IPS-20b (cell line): ENCODE measurements at regions not wholly inside any gene's neighbourhood (a gene's known extent, or its start where the extent isn't known, plus 50 kb on each side); places are given as distances from the start of the nearest gene placed in this dataset.

Experiments used
- H3K27ac ChIP-seq: one replicate; pipeline ENCODE4 v1.5.1; 2013; ENCODE audit warnings: low read length
- H3K27me3 ChIP-seq: 2 replicates; pipeline ENCODE4 v1.6.1; 2013; ENCODE audit warnings: mild to moderate bottlenecking, low read length, inconsistent platforms; ENCODE audit not compliant: insufficient read depth
- H3K36me3 ChIP-seq: 2 replicates; pipeline ENCODE4 v1.6.1; 2013; ENCODE audit warnings: low read depth, mild to moderate bottlenecking, inconsistent platforms, low read length, moderate library complexity; ENCODE audit not compliant: insufficient read depth
- H3K4me1 ChIP-seq: 2 replicates; pipeline ENCODE4 v1.6.1; 2013; ENCODE audit warnings: mild to moderate bottlenecking, control low read depth, inconsistent platforms, low read length, moderate library complexity; ENCODE audit not compliant: insufficient read depth
- H3K4me3 ChIP-seq: 2 replicates; pipeline ENCODE4 v1.5.1; 2013; ENCODE audit warnings: mild to moderate bottlenecking, low read length, inconsistent platforms
- H3K9ac ChIP-seq: 2 replicates; pipeline ENCODE4 v1.6.1; 2013; ENCODE audit warnings: low read depth, mild to moderate bottlenecking, inconsistent platforms, low read length, moderate library complexity
- H3K9me3 ChIP-seq: 2 replicates; pipeline ENCODE4 v1.6.1; 2013; ENCODE audit warnings: mild to moderate bottlenecking, low read depth, low read length, inconsistent platforms; ENCODE audit not compliant: insufficient read depth

GRCh38 chr4:71231129-71232055 is 107.4 kb upstream of the SLC4A4 start:
- Histone ChIP-seq H3K27ac (no peak overlapping the region), H3K9me3 (no peaks in the 10 kb centered on the region), H3K27me3 (no peaks in the 10 kb centered on the region), H3K4me3 (no peak overlapping the region), H3K4me1 (peaks cover 17% of the 10 kb centered on the region), H3K36me3 (no peaks in the 10 kb centered on the region), H3K9ac (no peak overlapping the region)

DNA sequence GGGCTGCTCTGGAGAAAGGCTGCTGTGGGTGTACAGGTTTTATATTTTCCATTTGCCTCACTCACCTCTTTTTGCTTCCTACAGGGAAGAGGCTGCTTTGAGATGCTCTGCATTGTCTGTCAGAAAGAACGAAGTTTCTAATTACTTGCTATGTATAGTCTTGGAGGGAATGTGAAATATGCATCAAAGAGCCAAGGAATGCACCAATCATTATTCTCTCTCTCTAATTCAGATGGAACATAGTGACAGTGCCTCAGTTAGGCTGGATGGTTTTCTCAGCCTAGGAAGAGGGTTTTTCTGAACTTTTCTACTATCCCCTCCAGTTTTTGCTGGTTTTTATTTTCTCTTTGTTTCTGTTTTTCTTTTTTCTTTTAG is 106.8 kb upstream of the SLC4A4 start:
- Histone ChIP-seq H3K27ac (no peak overlapping the region), H3K9ac (no peak overlapping the region), H3K4me3 (no peak overlapping the region), H3K36me3 (no peaks in the 10 kb centered on the region), H3K27me3 (no peaks in the 10 kb centered on the region), H3K9me3 (no peaks in the 10 kb centered on the region), H3K4me1 (peaks cover 17% of the 10 kb centered on the region)

GRCh38 chr4:71232846-71233245 is 106.0 kb upstream of the SLC4A4 start:
- H3K4me3 ChIP-seq = no peak overlapping the region
- no peak overlapping the region for H3K27ac ChIP-seq
- no peak overlapping the region for H3K9ac ChIP-seq
- H3K27me3 ChIP-seq = no peaks in the 10 kb centered on the region
- peaks cover 17% of the 10 kb centered on the region for H3K4me1 ChIP-seq
- H3K36me3 ChIP-seq = no peaks in the 10 kb centered on the region
- no peaks in the 10 kb centered on the region for H3K9me3 ChIP-seq

DNA sequence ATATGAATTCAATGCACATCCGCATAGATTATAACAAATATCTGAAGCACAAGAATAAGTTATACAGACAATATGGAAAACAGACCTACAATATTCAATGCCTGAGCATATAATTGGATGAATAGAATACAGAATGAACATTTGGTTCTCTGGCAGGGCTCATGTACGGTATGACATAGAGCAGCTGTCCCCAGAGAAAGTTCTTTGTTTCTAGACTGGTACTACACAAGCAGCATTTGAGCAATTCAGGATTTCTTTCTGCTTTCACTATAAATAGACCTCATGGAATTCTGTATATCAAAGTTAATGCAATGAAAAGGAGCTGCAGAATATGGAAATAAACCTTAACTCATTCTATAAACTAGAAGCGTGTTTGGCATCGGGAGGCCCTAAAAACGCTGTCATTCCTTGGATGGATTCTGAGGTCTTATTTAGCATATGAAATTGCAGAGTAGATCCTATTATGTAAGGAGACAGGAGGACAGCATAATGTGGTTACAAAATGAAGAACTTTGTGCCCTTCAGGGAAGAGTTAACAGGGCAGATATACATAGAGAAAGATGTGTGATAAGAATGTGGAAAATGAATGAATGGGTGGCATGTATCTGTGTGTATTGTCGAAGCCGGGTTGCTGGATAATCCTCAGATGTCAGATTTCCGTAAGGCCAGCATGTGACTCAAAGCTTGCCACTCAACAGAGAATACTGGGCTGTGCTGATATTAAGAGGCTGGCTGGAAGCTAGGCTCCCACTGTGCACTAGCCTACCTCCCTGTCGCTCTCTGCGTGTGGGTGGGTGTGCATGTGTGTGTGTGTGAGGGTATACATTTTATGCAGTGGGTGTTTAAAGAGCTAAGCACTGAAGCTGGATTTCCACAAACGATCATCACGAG is 103.3 kb upstream of the SLC4A4 start:
- no peaks in the 10 kb centered on the region for H3K36me3 ChIP-seq
- no peak overlapping the region for H3K27ac ChIP-seq
- H3K27me3 ChIP-seq = no peaks in the 10 kb centered on the region
- H3K9me3 ChIP-seq = no peaks in the 10 kb centered on the region
- no peak overlapping the region for H3K9ac ChIP-seq
- peaks cover 17% of the 10 kb centered on the region for H3K4me1 ChIP-seq
- H3K4me3 ChIP-seq = no peak overlapping the region

GRCh38 chr4:71236226-71236625 is 102.6 kb upstream of the SLC4A4 start:
- Histone ChIP-seq H3K27ac (no peak overlapping the region), H3K4me1 (peaks cover 17% of the 10 kb centered on the region), H3K27me3 (no peaks in the 10 kb centered on the region), H3K4me3 (no peak overlapping the region), H3K36me3 (no peaks in the 10 kb centered on the region), H3K9ac (no peak overlapping the region), H3K9me3 (no peaks in the 10 kb centered on the region)

DNA sequence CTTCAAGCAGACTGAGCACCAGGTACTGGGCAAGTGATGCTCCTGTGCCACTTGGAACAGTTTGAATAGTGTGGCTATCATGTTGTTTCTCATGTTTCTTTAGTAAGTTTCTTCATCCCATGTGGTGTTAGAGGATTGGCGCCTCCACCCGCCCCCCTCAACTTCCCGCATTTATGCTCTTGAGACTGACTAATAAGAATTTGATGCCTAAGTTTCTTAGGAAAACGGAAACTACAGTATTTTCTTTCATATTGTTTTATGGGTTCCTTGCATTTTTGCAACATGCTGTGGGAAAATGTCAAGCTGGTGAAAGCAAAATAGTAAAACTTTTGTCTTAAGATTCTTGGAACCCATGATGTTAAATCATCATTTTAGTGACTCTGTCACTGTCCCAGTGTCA is 101.2 kb upstream of the SLC4A4 start:
- peaks cover 4% of the 10 kb centered on the region; the same call in 1 of the 2 replicates for H3K4me1 ChIP-seq
- H3K9ac ChIP-seq = no peak overlapping the region
- H3K4me3 ChIP-seq = no peak overlapping the region
- H3K36me3 ChIP-seq = no peaks in the 10 kb centered on the region
- no peak overlapping the region for H3K27ac ChIP-seq
- no peaks in the 10 kb centered on the region for H3K9me3 ChIP-seq
- no peaks in the 10 kb centered on the region for H3K27me3 ChIP-seq

GRCh38 chr4:71239365-71239764 is 99.5 kb upstream of the SLC4A4 start:
- H3K27me3 ChIP-seq = no peaks in the 10 kb centered on the region
- H3K36me3 ChIP-seq = no peaks in the 10 kb centered on the region
- no peak overlapping the region for H3K4me3 ChIP-seq
- no peak overlapping the region for H3K9ac ChIP-seq
- H3K4me1 ChIP-seq = peaks cover 4% of the 10 kb centered on the region; the same call in 1 of the 2 replicates
- H3K27ac ChIP-seq = no peak overlapping the region
- H3K9me3 ChIP-seq = no peaks in the 10 kb centered on the region

GRCh38 chr4:71240094-71240493 is 98.7 kb upstream of the SLC4A4 start:
- Histone ChIP-seq H3K9ac (no peak overlapping the region), H3K4me1 (peaks cover 4% of the 10 kb centered on the region; the same call in 1 of the 2 replicates), H3K4me3 (no peak overlapping the region), H3K9me3 (no peaks in the 10 kb centered on the region), H3K36me3 (no peaks in the 10 kb centered on the region), H3K27ac (no peak overlapping the region), H3K27me3 (no peaks in the 10 kb centered on the region)

- Histone ChIP-seq H3K4me1 (no peaks in the 10 kb centered on the region), H3K27me3 (no peaks in the 10 kb centered on the region), H3K36me3 (no peaks in the 10 kb centered on the region), H3K9me3 (no peaks in the 10 kb centered on the region), H3K27ac (no peak overlapping the region), H3K4me3 (no peak overlapping the region), H3K9ac (no peak overlapping the region)
These were observed 97.1 kb upstream of the SLC4A4 start for GRCh38 chr4:71241501-71242288.

- Histone ChIP-seq H3K36me3 (no peaks in the 10 kb centered on the region), H3K9ac (no peak overlapping the region), H3K27ac (no peak overlapping the region), H3K4me1 (no peaks in the 10 kb centered on the region), H3K9me3 (no peaks in the 10 kb centered on the region), H3K4me3 (no peak overlapping the region), H3K27me3 (no peaks in the 10 kb centered on the region)
These were observed 95.6 kb upstream of the SLC4A4 start for GRCh38 chr4:71243091-71243833.

DNA sequence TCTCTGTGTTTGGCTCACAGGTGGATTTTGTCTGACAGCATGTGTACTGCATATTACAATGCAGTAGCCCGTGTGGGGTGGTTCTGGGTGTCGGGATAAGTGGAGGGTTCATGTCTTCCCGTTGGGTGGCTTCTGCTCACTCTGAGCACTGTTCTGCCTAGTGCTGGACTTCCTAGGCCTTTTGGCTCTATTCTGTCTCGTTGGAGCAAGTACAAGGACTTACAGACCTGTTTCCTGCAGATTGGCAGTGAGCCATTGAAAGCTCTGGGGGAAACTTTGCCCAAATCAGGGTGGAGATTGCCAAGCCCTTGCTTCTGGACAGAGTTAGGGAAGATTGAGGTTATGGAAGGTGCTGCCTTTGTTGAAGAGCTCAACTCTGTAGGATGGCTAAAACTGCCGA is 91.1 kb upstream of the SLC4A4 start:
- H3K9ac ChIP-seq = no peak overlapping the region
- no peaks in the 10 kb centered on the region for H3K9me3 ChIP-seq
- H3K27ac ChIP-seq = no peak overlapping the region
- H3K4me3 ChIP-seq = no peak overlapping the region
- no peaks in the 10 kb centered on the region for H3K4me1 ChIP-seq
- no peaks in the 10 kb centered on the region for H3K36me3 ChIP-seq
- H3K27me3 ChIP-seq = no peaks in the 10 kb centered on the region
